ENCODE measurements at regions not wholly inside any gene's neighbourhood (a gene's known extent, or its start where the extent isn't known, plus 50 kb on each side); places are given as distances from the start of the nearest gene placed in this dataset.
A peak's percentile ranks its signal among the peaks of the same experiment; 100 is the strongest.
"Not testable (repeated sequence)": the region's sequence is repeated elsewhere in the genome, so short reads cannot be mapped to it uniquely, and the experiment has no call there.

DNA sequence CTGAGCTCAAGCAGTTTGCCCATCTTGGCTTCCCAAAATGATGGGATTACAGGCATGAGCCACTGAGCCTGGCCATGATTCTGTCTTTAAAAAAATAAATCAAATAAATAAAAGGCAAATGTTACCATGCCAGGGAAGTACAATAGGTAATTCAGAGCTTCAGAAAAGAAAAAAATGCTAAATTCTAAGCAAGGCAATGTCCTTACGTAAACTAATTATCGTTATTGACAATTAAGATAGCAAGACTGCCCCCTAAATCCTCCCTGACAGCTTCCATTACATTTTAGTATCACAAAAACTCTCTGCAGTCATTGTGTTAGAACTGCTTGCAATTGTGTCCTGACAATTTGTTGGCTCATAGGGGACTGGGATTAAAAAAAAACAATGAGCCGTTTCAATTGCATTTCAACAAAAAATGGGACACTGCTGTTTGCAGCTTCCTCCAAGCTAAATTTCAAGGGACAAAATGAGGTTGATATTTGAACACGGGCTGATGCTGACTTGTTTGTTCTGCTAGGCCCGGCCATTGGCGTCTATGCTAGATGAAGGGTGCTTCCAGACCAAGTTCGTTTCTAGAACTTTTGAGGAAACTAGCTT, 88.9 kb downstream of the MOGAT1 start:
- intact Hi-C loops (cut with micrococcal nuclease) = no loop called here
- Mint-ChIP-seq H3K36me3 (no peaks in the 10 kb centered on the region), H3K4me1 (no peaks in the 10 kb centered on the region), H3K4me3 (no peak overlapping the region), H3K27ac (no peak overlapping the region), H3K27me3 (peaks cover 3 to 5% of the 10 kb centered on the region in 2 donors), H3K9me3 (no peaks in the 10 kb centered on the region)
- no peaks in the 10 kb centered on the region for H3K4me1 ChIP-seq (ENCODE audit: insufficient read depth, low read length)
- CTCF ChIA-PET (ENCODE audit: partially characterized antibody) = no interaction called here
- no peaks in the 10 kb centered on the region for H3K27me3 ChIP-seq (ENCODE audit: insufficient read depth, low read length)
- no peak overlapping the region for H3K27ac ChIP-seq (ENCODE audit: low read depth, low read length)
- H3K4me3 ChIP-seq (ENCODE audit: low read length in 2 of 2) = no peak overlapping the region
- POLR2A ChIA-PET (ENCODE audit: partially characterized antibody) = no interaction called here
- DNase-seq = no peak
- H3K9me3 ChIP-seq (ENCODE audit: control insufficient read depth in 1 of 2, low read length in 2 of 2) = no peaks in the 10 kb centered on the region
- H3K36me3 ChIP-seq (ENCODE audit: insufficient read depth, low read length) = no peaks in the 10 kb centered on the region

DNA sequence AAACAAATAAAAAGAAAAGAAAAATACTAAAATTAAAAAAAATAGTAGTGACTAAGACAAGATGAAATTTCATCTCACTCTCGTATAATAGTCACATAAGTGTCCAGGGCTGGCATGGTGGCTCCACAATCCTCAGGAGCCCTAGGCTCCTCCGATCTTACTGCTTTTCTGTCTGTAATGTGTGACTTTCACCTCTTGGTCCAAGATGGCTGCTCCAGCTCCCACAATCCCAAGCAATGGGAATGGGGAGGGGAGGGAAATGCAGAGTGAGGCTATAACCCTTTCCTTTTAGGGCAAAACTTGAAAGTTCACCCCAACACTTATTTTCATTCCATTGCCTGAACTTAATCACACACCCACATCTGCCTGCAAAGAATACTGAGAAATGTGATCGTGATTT, 90.4 kb downstream of the MOGAT1 start:
- no peak overlapping the region for H3K4me3 Mint-ChIP-seq
- Histone ChIP-seq H3K36me3 (ENCODE audit: insufficient read depth, low read length) (no peaks in the 10 kb centered on the region), H3K4me3 (ENCODE audit: low read length in 2 of 2) (no peak overlapping the region), H3K27ac (ENCODE audit: low read depth, low read length) (no peak overlapping the region), H3K4me1 (ENCODE audit: insufficient read depth, low read length) (no peaks in the 10 kb centered on the region), H3K9me3 (ENCODE audit: control insufficient read depth in 1 of 2, low read length in 2 of 2) (no peaks in the 10 kb centered on the region), H3K27me3 (ENCODE audit: insufficient read depth, low read length) (no peaks in the 10 kb centered on the region)
- H3K27me3 Mint-ChIP-seq = peaks cover 3 to 5% of the 10 kb centered on the region in 2 donors
- no peak for DNase-seq
- CTCF ChIA-PET (ENCODE audit: partially characterized antibody) = no interaction called here
- POLR2A ChIA-PET (ENCODE audit: partially characterized antibody) = no interaction called here
- H3K4me1 Mint-ChIP-seq = no peaks in the 10 kb centered on the region
- no peak overlapping the region for H3K27ac Mint-ChIP-seq
- no peaks in the 10 kb centered on the region for H3K36me3 Mint-ChIP-seq
- intact Hi-C loops (cut with micrococcal nuclease) = no loop called here
- no peaks in the 10 kb centered on the region for H3K9me3 Mint-ChIP-seq

DNA sequence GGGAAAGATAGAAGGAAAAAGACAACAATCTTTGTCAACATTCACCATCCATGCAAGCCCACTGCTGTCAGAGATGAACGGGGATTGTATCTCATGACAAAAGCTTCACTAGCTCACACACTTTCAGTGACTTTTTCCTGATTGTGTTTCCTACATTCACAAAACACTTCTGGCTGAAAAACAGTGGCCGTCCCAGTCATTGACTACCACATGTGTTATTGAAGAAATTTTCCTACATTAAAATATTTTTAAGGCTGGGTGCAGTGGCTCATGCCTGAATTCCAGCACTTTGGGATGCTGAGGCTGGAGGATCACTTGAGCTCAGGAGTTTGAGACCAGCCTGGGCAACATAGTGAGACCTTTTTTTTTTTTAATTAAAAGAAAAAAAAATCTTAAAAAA, 90.9 kb downstream of the MOGAT1 start:
- Mint-ChIP-seq H3K27me3 (peaks cover 3 to 5% of the 10 kb centered on the region in 2 donors), H3K4me1 (peaks cover 0 to under 1% (median 0%) of the 10 kb centered on the region in 4 donors), H3K27ac (no peak overlapping the region), H3K36me3 (no peaks in the 10 kb centered on the region), H3K4me3 (no peak overlapping the region), H3K9me3 (no peaks in the 10 kb centered on the region)
- no peak overlapping the region for H3K4me3 ChIP-seq (ENCODE audit: low read length in 2 of 2)
- H3K27ac ChIP-seq (ENCODE audit: low read depth, low read length) = no peak overlapping the region
- ChIA-PET CTCF (ENCODE audit: partially characterized antibody) (interaction anchor here (0.7 kb wide), 1 partner anchor 1926 kb away, joined by 3 read pairs; no protein-coding TSS in a partner anchor), POLR2A (ENCODE audit: partially characterized antibody) (no interaction called here)
- H3K9me3 ChIP-seq (ENCODE audit: control insufficient read depth in 1 of 2, low read length in 2 of 2) = no peaks in the 10 kb centered on the region
- no peaks in the 10 kb centered on the region for H3K27me3 ChIP-seq (ENCODE audit: insufficient read depth, low read length)
- intact Hi-C loops (cut with micrococcal nuclease) = no loop called here
- DNase-seq = no peak
- H3K4me1 ChIP-seq (ENCODE audit: insufficient read depth, low read length) = no peaks in the 10 kb centered on the region
- H3K36me3 ChIP-seq (ENCODE audit: insufficient read depth, low read length) = no peaks in the 10 kb centered on the region

DNA sequence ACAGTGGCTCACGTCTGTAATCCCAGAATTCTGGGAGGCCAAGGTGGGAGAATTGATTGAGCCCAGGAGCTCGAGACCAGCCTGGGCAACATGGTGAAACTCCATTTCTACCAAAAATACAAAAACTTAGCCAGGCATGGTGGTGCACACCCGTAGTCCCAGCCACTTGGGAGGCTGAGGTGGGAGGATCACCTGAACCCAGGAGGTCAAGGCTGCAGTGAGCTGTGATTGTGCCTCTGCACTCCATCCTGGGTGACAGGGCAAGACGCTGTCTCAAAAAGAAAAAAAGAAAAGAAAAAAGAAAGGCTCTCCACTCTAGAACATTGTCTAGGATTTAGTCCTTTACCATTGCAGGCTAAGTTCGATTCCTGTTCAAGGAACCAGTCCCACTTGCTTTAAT, 94.4 kb downstream of the MOGAT1 start:
- H3K27me3 ChIP-seq (ENCODE audit: insufficient read depth, low read length); DNase-seq; intact Hi-C loops (cut with micrococcal nuclease); CTCF ChIA-PET (ENCODE audit: partially characterized antibody); H3K4me1 Mint-ChIP-seq; H3K36me3 Mint-ChIP-seq; H3K9me3 ChIP-seq (ENCODE audit: control insufficient read depth in 1 of 2, low read length in 2 of 2); H3K4me3 Mint-ChIP-seq; H3K27ac Mint-ChIP-seq; H3K27ac ChIP-seq (ENCODE audit: low read depth, low read length); H3K4me1 ChIP-seq (ENCODE audit: insufficient read depth, low read length); H3K4me3 ChIP-seq (ENCODE audit: low read length in 2 of 2); H3K36me3 ChIP-seq (ENCODE audit: insufficient read depth, low read length); POLR2A ChIA-PET (ENCODE audit: partially characterized antibody); H3K9me3 Mint-ChIP-seq: not testable (repeated sequence)
- peaks cover 3 to 10% of the 10 kb centered on the region in 2 donors for H3K27me3 Mint-ChIP-seq

DNA sequence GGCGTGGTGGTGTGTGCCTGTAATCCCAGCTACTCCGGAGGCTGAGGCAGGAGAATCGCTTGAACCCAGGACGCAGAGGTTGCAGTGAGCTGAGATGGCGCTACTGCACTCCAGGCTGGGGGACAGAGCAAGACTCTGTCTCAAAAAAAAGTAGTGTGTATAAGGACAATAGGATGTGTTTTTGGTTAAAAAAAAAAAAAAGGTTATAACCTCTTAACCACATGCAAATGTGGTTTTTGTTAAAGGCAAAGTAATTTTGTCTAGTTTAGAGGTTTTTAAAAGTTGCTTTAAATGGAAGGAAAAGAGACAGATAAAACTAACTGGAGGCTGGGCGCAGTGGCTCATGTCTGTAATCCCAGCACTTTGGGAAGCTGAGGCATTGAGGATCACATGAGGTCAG, 92.8 kb upstream of the ACSL3 start:
- H3K4me1 Mint-ChIP-seq; POLR2A ChIA-PET (ENCODE audit: partially characterized antibody); intact Hi-C loops (cut with micrococcal nuclease); DNase-seq; H3K9me3 ChIP-seq (ENCODE audit: control insufficient read depth in 1 of 2, low read length in 2 of 2); H3K27ac ChIP-seq (ENCODE audit: low read depth, low read length); H3K36me3 Mint-ChIP-seq; H3K27ac Mint-ChIP-seq; CTCF ChIA-PET (ENCODE audit: partially characterized antibody); H3K4me3 ChIP-seq (ENCODE audit: low read length in 2 of 2); H3K9me3 Mint-ChIP-seq; H3K36me3 ChIP-seq (ENCODE audit: insufficient read depth, low read length); H3K27me3 ChIP-seq (ENCODE audit: insufficient read depth, low read length); H3K4me1 ChIP-seq (ENCODE audit: insufficient read depth, low read length): not testable (repeated sequence)
- peaks cover 6 to 12% of the 10 kb centered on the region in 2 donors for H3K27me3 Mint-ChIP-seq
- peak overlapping the region in 1 of 8 donors; percentile 43 for H3K4me3 Mint-ChIP-seq

DNA sequence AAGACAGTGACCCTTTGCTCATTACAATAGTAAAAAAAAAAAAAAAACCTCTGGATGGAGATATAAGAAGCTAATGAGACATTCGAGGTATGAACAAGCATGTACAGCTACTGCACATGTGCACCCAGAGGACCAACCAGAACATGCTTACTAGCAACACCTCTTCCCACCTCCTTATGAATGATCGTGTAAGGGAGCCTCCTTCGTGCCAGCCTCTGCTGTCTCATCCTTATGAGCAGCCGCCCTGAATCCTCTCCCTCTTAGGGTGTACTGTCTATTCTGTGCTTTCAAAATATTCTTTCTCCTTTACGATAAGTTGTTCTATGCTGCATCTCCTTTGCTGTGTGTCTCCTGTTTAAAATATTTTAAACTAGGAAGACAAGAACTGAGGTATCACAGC, 91.4 kb upstream of the ACSL3 start:
- Histone ChIP-seq H3K4me1 (ENCODE audit: insufficient read depth, low read length) (no peaks in the 10 kb centered on the region), H3K27me3 (ENCODE audit: insufficient read depth, low read length) (no peaks in the 10 kb centered on the region), H3K36me3 (ENCODE audit: insufficient read depth, low read length) (no peaks in the 10 kb centered on the region), H3K9me3 (ENCODE audit: control insufficient read depth in 1 of 2, low read length in 2 of 2) (no peaks in the 10 kb centered on the region), H3K4me3 (ENCODE audit: low read length in 2 of 2) (no peak overlapping the region), H3K27ac (ENCODE audit: low read depth, low read length) (no peak overlapping the region)
- no peak for DNase-seq
- ChIA-PET POLR2A (ENCODE audit: partially characterized antibody) (no interaction called here), CTCF (ENCODE audit: partially characterized antibody) (no interaction called here)
- H3K4me1 Mint-ChIP-seq = peaks cover 0 to 2% (median 0%) of the 10 kb centered on the region in 4 donors
- H3K36me3 Mint-ChIP-seq = no peaks in the 10 kb centered on the region
- peaks cover 5 to 13% of the 10 kb centered on the region in 2 donors for H3K27me3 Mint-ChIP-seq
- H3K4me3 Mint-ChIP-seq = no peak overlapping the region
- intact Hi-C loops (cut with micrococcal nuclease) = no loop called here
- no peaks in the 10 kb centered on the region for H3K9me3 Mint-ChIP-seq
- no peak overlapping the region for H3K27ac Mint-ChIP-seq

DNA sequence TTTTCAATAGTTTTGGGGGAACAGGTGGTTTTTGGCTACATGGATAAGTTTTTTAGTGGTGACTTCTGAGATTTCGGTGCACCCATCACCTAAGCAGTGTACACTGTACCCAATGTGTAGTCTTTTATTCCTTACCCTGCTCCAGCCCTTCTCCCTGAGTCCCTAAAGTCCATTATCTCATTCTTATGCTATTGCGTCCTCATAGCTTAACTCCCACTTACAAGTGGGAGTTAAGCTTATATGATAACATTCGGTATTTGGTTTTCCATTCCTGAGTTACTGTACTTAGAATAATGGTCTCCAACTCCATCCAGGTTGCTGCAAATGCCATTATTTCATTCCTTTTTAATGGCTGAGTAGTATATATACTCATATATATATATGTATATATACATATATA, 90.9 kb upstream of the ACSL3 start:
- no peaks in the 10 kb centered on the region for H3K27me3 ChIP-seq (ENCODE audit: insufficient read depth, low read length)
- Mint-ChIP-seq H3K27ac (no peak overlapping the region), H3K36me3 (no peaks in the 10 kb centered on the region), H3K27me3 (peaks cover 6 to 14% of the 10 kb centered on the region in 2 donors), H3K9me3 (no peaks in the 10 kb centered on the region), H3K4me3 (no peak overlapping the region), H3K4me1 (peaks cover 0 to 2% (median 0%) of the 10 kb centered on the region in 4 donors)
- no peaks in the 10 kb centered on the region for H3K36me3 ChIP-seq (ENCODE audit: insufficient read depth, low read length)
- ChIA-PET POLR2A (ENCODE audit: partially characterized antibody) (no interaction called here), CTCF (ENCODE audit: partially characterized antibody) (no interaction called here)
- DNase-seq = no peak
- H3K27ac ChIP-seq (ENCODE audit: low read depth, low read length) = no peak overlapping the region
- no peaks in the 10 kb centered on the region for H3K4me1 ChIP-seq (ENCODE audit: insufficient read depth, low read length)
- intact Hi-C loops (cut with micrococcal nuclease) = no loop called here
- H3K4me3 ChIP-seq (ENCODE audit: low read length in 2 of 2) = no peak overlapping the region
- H3K9me3 ChIP-seq (ENCODE audit: control insufficient read depth in 1 of 2, low read length in 2 of 2) = no peaks in the 10 kb centered on the region

DNA sequence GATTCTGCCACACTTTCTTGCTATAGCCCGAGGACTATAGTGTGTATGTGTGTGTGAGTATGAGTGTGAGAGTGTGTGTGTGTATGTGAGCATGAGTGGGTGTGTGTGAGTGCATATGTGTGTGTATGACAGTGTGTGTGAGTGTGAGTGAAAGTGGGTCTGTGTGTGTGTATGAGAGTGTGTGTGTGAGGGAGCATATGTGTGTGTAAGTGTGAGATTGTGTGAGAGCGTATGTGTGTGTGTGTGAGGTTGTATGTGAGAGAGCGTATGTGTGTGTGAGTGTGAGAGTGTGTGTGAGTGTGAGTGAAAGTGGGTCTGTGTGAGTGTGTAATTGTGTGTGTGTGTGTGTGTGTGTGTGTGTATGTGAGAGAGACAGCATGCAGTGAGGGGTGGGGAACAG, 89.0 kb upstream of the ACSL3 start:
- Mint-ChIP-seq H3K36me3 (no peaks in the 10 kb centered on the region), H3K27ac (no peak overlapping the region), H3K4me3 (no peak overlapping the region), H3K4me1 (peaks cover 0 to 2% (median 0%) of the 10 kb centered on the region in 4 donors), H3K9me3 (no peaks in the 10 kb centered on the region), H3K27me3 (peaks cover 8 to 20% of the 10 kb centered on the region in 2 donors)
- intact Hi-C loops (cut with micrococcal nuclease) = no loop called here
- H3K27me3 ChIP-seq (ENCODE audit: insufficient read depth, low read length) = no peaks in the 10 kb centered on the region
- DNase-seq = no peak
- CTCF ChIA-PET (ENCODE audit: partially characterized antibody) = no interaction called here
- no peaks in the 10 kb centered on the region for H3K36me3 ChIP-seq (ENCODE audit: insufficient read depth, low read length)
- POLR2A ChIA-PET (ENCODE audit: partially characterized antibody) = no interaction called here
- H3K4me3 ChIP-seq (ENCODE audit: low read length in 2 of 2) = no peak overlapping the region
- H3K27ac ChIP-seq (ENCODE audit: low read depth, low read length) = no peak overlapping the region
- H3K4me1 ChIP-seq (ENCODE audit: insufficient read depth, low read length) = no peaks in the 10 kb centered on the region
- H3K9me3 ChIP-seq (ENCODE audit: control insufficient read depth in 1 of 2, low read length in 2 of 2) = no peaks in the 10 kb centered on the region
